ENCODE measurements at regions not wholly inside any gene's neighbourhood (a gene's known extent, or its start where the extent isn't known, plus 50 kb on each side); places are given as distances from the start of the nearest gene placed in this dataset.
"Not testable (repeated sequence)": the region's sequence is repeated elsewhere in the genome, so short reads cannot be mapped to it uniquely, and the experiment has no call there.

DNA sequence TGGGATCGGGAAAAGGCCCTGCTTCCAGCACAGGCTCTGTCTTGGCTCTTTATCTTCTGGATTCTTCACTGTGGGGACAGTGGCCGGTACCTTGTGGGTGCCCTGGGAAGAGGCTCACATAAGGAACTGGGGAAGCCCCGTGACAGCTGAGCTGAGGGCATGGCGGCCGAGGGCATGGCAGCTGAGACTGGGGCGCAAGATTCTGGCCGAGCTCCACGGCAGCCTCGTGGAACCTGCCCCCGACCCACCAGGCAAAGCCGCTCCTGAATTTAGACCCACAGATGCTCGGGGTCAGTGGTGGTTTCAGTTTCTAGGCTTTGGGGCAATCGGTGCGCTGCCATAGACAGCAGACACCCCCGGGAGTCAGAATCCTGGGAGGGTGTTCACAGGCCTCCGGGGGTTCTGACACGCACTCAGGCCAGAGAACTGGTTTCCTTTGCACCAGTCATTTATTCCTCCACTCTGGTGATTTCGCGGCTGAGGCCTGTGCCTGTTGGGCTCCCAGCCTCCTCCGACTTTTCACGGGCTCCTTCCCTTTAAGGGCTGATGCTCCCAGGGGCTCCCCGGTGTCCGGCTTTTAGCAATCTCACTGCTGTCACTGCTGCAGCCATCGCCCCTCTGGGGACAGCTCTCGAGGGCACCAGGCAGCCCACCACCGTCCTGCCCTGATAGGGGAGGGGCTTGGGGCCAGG lies 117.6 kb downstream of the TEX29 start:
- intact Hi-C loops (cut with DNase I), result no loop called here
- DNase-seq (ENCODE audit: missing footprints), result no peak
- no peak for ATAC-seq

- DNase-seq (ENCODE audit: missing footprints); intact Hi-C loops (cut with DNase I); ATAC-seq: not testable (repeated sequence)
Measured at GRCh38 chr13:111440492-111440891, 120.0 kb downstream of the TEX29 start.

DNA sequence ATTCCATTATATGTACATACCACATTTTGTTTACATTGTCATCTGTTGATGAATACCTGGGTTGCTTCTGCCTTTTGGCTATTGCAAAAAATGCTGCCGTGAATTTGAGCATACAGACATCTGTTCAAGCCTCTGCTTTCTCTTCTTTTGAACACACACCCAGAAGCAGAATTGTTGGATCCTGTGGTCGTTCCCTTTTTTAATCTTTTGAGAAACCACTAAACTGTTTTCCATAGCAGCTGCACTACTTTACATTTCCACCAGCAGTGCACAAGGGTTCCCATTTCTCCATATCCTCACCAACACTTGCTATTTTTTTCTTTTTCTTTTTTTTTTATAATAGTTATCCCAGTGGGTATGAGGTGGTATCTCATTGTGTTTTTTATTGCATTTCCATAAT lies 123.5 kb downstream of the TEX29 start:
- DNase-seq (ENCODE audit: missing footprints) (no peak), ATAC-seq (no peak)
- intact Hi-C loops (cut with DNase I), result no loop called here

- DNase-seq (ENCODE audit: missing footprints) (no peak), ATAC-seq (no peak)
- intact Hi-C loops (cut with DNase I), result no loop called here
Measured at GRCh38 chr13:111448504-111448903, 128.1 kb downstream of the TEX29 start.

- ATAC-seq (no peak), DNase-seq (ENCODE audit: missing footprints) (no peak)
- intact Hi-C loops (cut with DNase I), result no loop called here
Measured at GRCh38 chr13:111449041-111449440, 128.6 kb downstream of the TEX29 start.

DNA sequence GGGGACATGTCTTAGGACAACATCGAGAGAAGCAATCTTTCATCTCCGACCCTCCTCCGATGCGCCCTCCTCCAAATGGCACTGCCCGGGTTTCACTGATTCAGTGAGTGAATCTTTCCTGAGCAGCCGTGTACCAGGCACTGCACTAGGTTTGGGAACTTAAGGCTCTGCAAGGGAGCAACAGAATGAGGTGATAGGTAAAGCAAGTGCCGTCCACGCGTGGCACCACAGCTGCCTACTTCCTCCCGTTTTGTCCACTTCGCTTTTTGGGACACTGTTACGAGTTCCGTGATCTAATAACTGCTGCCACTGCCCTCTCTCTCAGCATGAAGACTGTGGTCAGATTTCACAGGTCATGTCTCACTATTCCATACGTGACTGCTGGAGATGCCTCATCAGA lies 131.0 kb downstream of the TEX29 start:
- DNase-seq (ENCODE audit: missing footprints) (no peak), ATAC-seq (no peak)
- intact Hi-C loops (cut with DNase I), result no loop called here

- intact Hi-C loops (cut with DNase I), result no loop called here
- ATAC-seq, result no peak
Measured at GRCh38 chr13:111456452-111457230, 136.2 kb downstream of the TEX29 start.

GRCh38 chr13:111458001-111458531 lies 137.6 kb downstream of the TEX29 start:
- DNase-seq (ENCODE audit: missing footprints) (no peak), ATAC-seq (no peak)
- intact Hi-C loops (cut with DNase I), result no loop called here

More at GRCh38 chr13:111456452-111457230, 136.2 kb downstream of the TEX29 start:
- DNase-seq (ENCODE audit: missing footprints), result no peak

GRCh38 chr13:111458739-111459138 lies 138.3 kb downstream of the TEX29 start:
- intact Hi-C loops (cut with DNase I), result no loop called here
- ATAC-seq, result no peak

DNA sequence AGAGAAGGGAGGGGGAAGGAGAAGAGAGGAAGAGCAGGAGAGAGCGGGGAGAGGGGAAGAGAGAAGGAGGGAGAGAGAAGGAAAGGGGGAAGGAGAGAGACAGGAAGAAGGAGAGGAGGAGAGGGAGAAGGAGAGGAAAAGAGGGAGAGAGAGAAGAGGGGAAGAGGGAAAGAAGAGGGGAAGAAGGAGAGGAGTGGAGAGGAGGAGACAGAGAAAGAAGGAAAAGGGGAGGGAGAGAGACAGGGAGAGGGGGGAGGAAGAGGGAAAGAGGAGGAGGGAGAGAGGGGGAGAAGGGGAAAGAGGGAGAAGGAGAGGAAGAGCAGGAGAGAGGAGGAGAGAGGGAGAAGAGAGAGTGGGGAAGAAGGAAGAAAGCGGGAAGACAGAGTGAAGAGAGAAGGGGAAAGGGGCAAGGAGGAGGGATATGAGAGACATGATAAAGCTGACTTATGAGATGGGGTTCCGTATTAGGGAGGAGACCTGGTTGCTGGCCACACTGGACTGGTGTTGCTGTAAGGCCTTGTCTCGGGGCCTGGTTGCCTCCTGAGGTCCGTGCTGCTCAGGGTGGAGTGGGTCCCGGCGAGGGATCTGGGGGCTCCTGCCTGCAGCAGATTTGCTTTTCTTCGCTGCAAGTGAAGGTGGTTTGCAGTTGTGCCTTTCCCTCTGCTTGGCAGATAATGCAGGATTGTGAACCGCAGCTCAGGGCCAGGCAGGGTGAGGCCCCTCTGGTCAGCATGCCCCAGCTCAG lies 139.5 kb downstream of the TEX29 start:
- DNase-seq (ENCODE audit: missing footprints) (no peak), ATAC-seq (no peak)
- intact Hi-C loops (cut with DNase I), result loop anchor here (10.0 kb wide), 1 partner anchor 395 kb away; no protein-coding TSS in a partner anchor

More at GRCh38 chr13:111458739-111459138, 138.3 kb downstream of the TEX29 start:
- DNase-seq (ENCODE audit: missing footprints), result no peak

- DNase-seq (ENCODE audit: missing footprints), result no peak
- ATAC-seq, result peak; percentile 77
- intact Hi-C loops (cut with DNase I), result loop anchor here (10.0 kb wide), 1 partner anchor 396 kb away; no protein-coding TSS in a partner anchor
Measured at GRCh38 chr13:111460548-111461444, 140.4 kb downstream of the TEX29 start.

GRCh38 chr13:111461445-111462149 lies 141.2 kb downstream of the TEX29 start:
- intact Hi-C loops (cut with DNase I), result loop anchor here (10.0 kb wide), 1 partner anchor 397 kb away; no protein-coding TSS in a partner anchor
- DNase-seq (ENCODE audit: missing footprints) (no peak), ATAC-seq (no peak)

DNA sequence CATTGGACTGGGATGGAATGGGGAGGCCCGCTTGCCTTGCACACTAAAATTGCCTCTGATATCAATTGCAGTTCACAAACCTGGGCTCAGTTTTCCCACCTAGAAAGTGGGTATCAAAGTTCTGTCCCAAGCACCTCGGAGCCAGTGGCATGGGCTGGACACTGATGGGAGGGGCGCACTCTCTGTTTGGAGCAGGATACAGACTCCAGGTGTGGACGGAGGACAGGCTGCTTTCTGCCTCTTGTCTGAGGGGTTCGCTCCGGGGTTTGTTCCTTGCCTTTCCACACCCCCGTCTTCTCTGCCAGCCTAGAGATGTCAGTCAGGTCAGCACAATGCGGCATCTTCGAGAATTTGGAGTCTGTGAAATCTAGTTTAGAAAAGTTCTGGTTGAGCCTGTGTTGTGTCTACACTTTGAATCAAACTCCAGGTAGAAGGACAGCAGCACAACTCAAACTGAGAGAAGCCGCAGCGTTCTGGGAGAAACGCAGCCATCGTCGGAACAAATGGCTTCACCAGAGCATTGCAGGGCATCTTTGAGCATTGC lies 141.9 kb downstream of the TEX29 start:
- no peak for ATAC-seq
- no peak for DNase-seq (ENCODE audit: missing footprints)
- intact Hi-C loops (cut with DNase I), result loop anchor here (10.0 kb wide), 1 partner anchor 397 kb away; no protein-coding TSS in a partner anchor

DNA sequence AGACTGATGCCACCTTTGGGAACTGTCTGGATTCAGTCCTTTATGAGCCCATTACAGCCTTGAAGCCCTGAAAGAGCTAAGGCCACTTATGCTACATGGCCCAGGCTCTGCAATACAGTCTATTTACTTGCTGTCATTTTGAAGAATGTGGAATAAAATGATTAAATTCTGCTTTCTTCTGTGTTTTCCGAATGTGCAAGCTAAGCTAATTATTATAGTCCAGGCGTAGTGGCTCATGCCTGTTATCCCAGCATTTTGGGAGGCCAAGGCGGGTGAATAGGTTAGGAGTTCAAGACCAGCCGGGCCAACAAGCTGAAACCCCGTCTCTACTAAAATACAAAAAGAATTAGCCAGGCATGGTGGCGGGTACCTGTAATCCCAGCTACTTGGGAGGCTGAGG lies 142.5 kb downstream of the TEX29 start:
- ATAC-seq (no peak), DNase-seq (ENCODE audit: missing footprints) (no peak)
- intact Hi-C loops (cut with DNase I), result loop anchor here (10.0 kb wide), 1 partner anchor 398 kb away; no protein-coding TSS in a partner anchor

DNA sequence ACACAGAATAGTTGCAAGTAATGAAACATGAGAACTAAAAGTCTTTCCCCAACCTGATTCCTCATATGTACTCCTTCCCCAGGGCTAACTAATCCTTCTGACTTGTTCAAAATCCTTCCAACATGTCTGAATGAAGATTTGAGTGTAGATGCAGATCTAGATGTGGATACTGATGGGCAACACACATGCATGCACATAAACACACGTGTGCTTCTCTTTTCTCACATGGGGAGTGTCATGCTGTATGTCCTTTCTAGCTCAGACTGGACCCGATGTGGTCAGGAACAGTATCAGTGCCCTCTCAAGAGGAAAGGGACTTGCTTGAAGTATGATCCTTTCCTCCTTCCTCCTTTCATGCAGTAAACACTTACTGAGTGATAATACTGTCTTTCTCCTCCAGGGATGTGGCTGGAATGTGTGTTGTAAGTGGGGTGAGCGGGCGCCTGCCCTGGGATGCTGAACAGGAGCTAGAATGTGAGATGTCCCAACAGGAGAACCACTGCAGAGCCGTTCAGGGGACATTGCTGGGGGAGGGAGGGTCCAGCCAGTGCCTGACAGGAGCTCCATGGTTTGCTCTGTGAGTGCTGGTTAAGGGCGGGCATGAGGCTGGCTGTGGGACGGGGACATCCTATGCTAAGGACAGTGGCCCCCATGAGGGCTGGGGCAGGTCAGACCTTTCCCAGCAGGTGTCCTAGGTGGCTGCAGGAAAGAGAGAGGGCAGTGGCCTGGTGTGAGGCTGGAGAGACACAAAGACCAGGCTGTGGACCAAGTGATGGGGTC lies 146.9 kb downstream of the TEX29 start:
- intact Hi-C loops (cut with DNase I), result loop anchor here (10.0 kb wide), 1 partner anchor 402 kb away; no protein-coding TSS in a partner anchor
- DNase-seq (ENCODE audit: missing footprints) (no peak), ATAC-seq (no peak)
